H9 (cell line): ENCODE measurements at regions not wholly inside any gene's neighbourhood (a gene's known extent, or its start where the extent isn't known, plus 50 kb on each side); places are given as distances from the start of the nearest gene placed in this dataset.

Source experiments
- DNase-seq: peaks from one replicate; pipeline ENCODE4 v3.0.0-alpha.2; 2017
- H2AFZ ChIP-seq: one replicate; pipeline ENCODE4 v1.6.1; 2013; ENCODE audit warnings: mild to moderate bottlenecking, low read length, control low read depth, moderate library complexity
- H2AK5ac ChIP-seq: 2 replicates; pipeline ENCODE4 v1.6.1; 2013; ENCODE audit warnings: low read length, control low read depth, mixed read lengths; ENCODE audit not compliant: insufficient read length
- H2BK120ac ChIP-seq: one replicate; pipeline ENCODE4 v1.6.1; 2013; ENCODE audit warnings: low read depth, mild to moderate bottlenecking, low read length, control low read depth, inconsistent platforms; ENCODE audit not compliant: poor library complexity, severe bottlenecking
- H2BK12ac ChIP-seq: 2 replicates; pipeline ENCODE4 v1.6.1; 2013; ENCODE audit warnings: low read length, control low read depth, mixed read lengths, low read depth; ENCODE audit not compliant: insufficient read length
- H2BK15ac ChIP-seq: 2 replicates; pipeline ENCODE4 v1.6.1; 2013; ENCODE audit warnings: low read depth, low read length, control low read depth
- H2BK20ac ChIP-seq: one replicate; pipeline ENCODE4 v1.6.1; 2013; ENCODE audit warnings: low read depth, mild to moderate bottlenecking, low read length, control low read depth, inconsistent platforms; ENCODE audit not compliant: poor library complexity, severe bottlenecking
- H2BK5ac ChIP-seq: 2 replicates; pipeline ENCODE4 v1.6.1; 2013; ENCODE audit warnings: low read length, control low read depth, mixed read lengths; ENCODE audit not compliant: insufficient read length
- H3K14ac ChIP-seq: 2 replicates; pipeline ENCODE4 v1.6.1; 2013; ENCODE audit warnings: low read length, control low read depth; ENCODE audit not compliant: insufficient read depth
- H3K18ac ChIP-seq: 2 replicates; pipeline ENCODE4 v1.6.1; 2013; ENCODE audit warnings: low read depth, mild to moderate bottlenecking, mixed read lengths, low read length, control low read depth; ENCODE audit not compliant: insufficient read length
- H3K23ac ChIP-seq: 2 replicates; pipeline ENCODE4 v1.6.1; 2013; ENCODE audit warnings: low read length, control low read depth, mixed read lengths, low read depth; ENCODE audit not compliant: insufficient read length
- H3K23me2 ChIP-seq: 2 replicates; pipeline ENCODE4 v1.6.1; 2013; ENCODE audit warnings: low read depth, mild to moderate bottlenecking, mixed read lengths, low read length, control low read depth; ENCODE audit not compliant: insufficient read length, poor library complexity, severe bottlenecking
- H3K27ac ChIP-seq: 2 replicates; pipeline ENCODE4 v1.5.1; 2013; ENCODE audit warnings: low read length, control low read depth, mixed read lengths, low read depth; ENCODE audit not compliant: insufficient read length
- H3K27me3 ChIP-seq: 2 replicates; pipeline ENCODE4 v1.6.1; 2013; ENCODE audit warnings: low read length, control low read depth, inconsistent platforms; ENCODE audit not compliant: insufficient read depth
- H3K4ac ChIP-seq: 2 replicates; pipeline ENCODE4 v1.6.1; 2013; ENCODE audit warnings: low read depth, mild to moderate bottlenecking, control low read depth, inconsistent platforms, low read length, moderate library complexity
- H3K4me1 ChIP-seq: 2 replicates; pipeline ENCODE4 v1.6.1; 2013; ENCODE audit warnings: low read length, control low read depth, inconsistent platforms; ENCODE audit not compliant: insufficient read depth
- H3K4me2 ChIP-seq: 2 replicates; pipeline ENCODE4 v1.6.1; 2013; ENCODE audit warnings: low read length, control low read depth, mixed read lengths; ENCODE audit not compliant: insufficient read length, insufficient read depth
- H3K56ac ChIP-seq: 2 replicates; pipeline ENCODE4 v1.6.1; 2013; ENCODE audit warnings: low read depth, mild to moderate bottlenecking, mixed read lengths, low read length, control low read depth; ENCODE audit not compliant: insufficient read length
- H3K79me1 ChIP-seq: 2 replicates; pipeline ENCODE4 v1.6.1; 2013; ENCODE audit warnings: low read depth, mild to moderate bottlenecking, moderate library complexity, low read length, control low read depth, inconsistent platforms; ENCODE audit not compliant: insufficient read depth, poor library complexity, severe bottlenecking
- H3K79me2 ChIP-seq: 2 replicates; pipeline ENCODE4 v1.6.1; 2013; ENCODE audit warnings: low read length, control low read depth, inconsistent platforms; ENCODE audit not compliant: insufficient read depth
- H3K9ac ChIP-seq: 2 replicates; pipeline ENCODE4 v1.6.1; 2013; ENCODE audit warnings: low read length, control low read depth, mixed read lengths; ENCODE audit not compliant: insufficient read length; ENCODE audit errors: extremely low read depth
- H3K9me3 ChIP-seq: one replicate; pipeline ENCODE4 v1.6.1; 2013; ENCODE audit warnings: low read depth, low read length, inconsistent platforms; ENCODE audit not compliant: control insufficient read depth
- H3T11ph ChIP-seq: one replicate; pipeline ENCODE4 v1.6.1; 2013; ENCODE audit warnings: mild to moderate bottlenecking, low read length, control low read depth, inconsistent platforms
- H4K20me1 ChIP-seq: one replicate; pipeline ENCODE4 v1.6.1; 2013; ENCODE audit not compliant: control insufficient read depth, insufficient read length, insufficient read depth
- H4K5ac ChIP-seq: 2 replicates; pipeline ENCODE4 v1.6.1; 2013; ENCODE audit warnings: low read depth, mild to moderate bottlenecking, mixed read lengths, low read length, control low read depth; ENCODE audit not compliant: insufficient read length
- H4K8ac ChIP-seq: replicated peaks from 2 replicates; pipeline ENCODE4 v1.6.1; 2013; ENCODE audit warnings: low read length, control low read depth, mixed read lengths, low read depth; ENCODE audit not compliant: insufficient read length
- H4K91ac ChIP-seq: 2 replicates; pipeline ENCODE4 v1.6.1; 2013; ENCODE audit warnings: low read depth, mild to moderate bottlenecking, moderate library complexity, mixed read lengths, low read length, control low read depth; ENCODE audit not compliant: insufficient read length
- H3K27ac Mint-ChIP-seq, 3 experiments: 2 replicates in 2 of 3; 3 replicates in 1 of 3; pipeline ENCODE4 v1.8.0; 2020 to 2021; ENCODE audit warnings: mixed read lengths in 3 of 3, mild to moderate bottlenecking in 1 of 3, moderate library complexity in 1 of 3
- H3K27me3 Mint-ChIP-seq: 2 replicates; pipeline ENCODE4 v1.8.0; 2021; ENCODE audit warnings: low read depth, mild to moderate bottlenecking, moderate library complexity, mixed read lengths
- H3K36me3 Mint-ChIP-seq, 3 experiments: 2 replicates in 2 of 3; 3 replicates in 1 of 3; pipeline ENCODE4 v1.8.0; 2020 to 2021; ENCODE audit warnings: low read depth in 3 of 3, mixed read lengths in 3 of 3; ENCODE audit not compliant: insufficient read depth in 1 of 3
- H3K4me1 Mint-ChIP-seq, 2 experiments: 2 replicates each; pipeline ENCODE4 v1.8.0; 2020; ENCODE audit warnings: mixed read lengths in 2 of 2
- H3K4me3 Mint-ChIP-seq, 2 experiments: 2 replicates in 1 of 2; 3 replicates in 1 of 2; pipeline ENCODE4 v1.8.0; 2020 to 2021; ENCODE audit warnings: mild to moderate bottlenecking in 2 of 2, mixed read lengths in 2 of 2, moderate library complexity in 1 of 2
- H3K9me3 Mint-ChIP-seq, 2 experiments: 2 replicates in 1 of 2; 3 replicates in 1 of 2; pipeline ENCODE4 v1.8.0; 2020; ENCODE audit warnings: mild to moderate bottlenecking in 2 of 2, mixed read lengths in 2 of 2, moderate library complexity in 1 of 2
- CTCF ChIP-seq: fragments of 200-600 bp; sonication (generic); conservative IDR thresholded peaks from 3 replicates; pipeline ENCODE4 v1.8.0; 2021; ENCODE audit warnings: antibody characterized with exemption, mild to moderate bottlenecking
- WGBS: extraction: QIAGEN DNeasy Blood & Tissue Kit; methylation state at CpG from one replicate; pipeline ENCODE4 v1.1.7; 2013; ENCODE audit warnings: missing lambda C conversion rate, low lambda C conversion rate, mixed read lengths; ENCODE audit not compliant: insufficient read length; ENCODE audit errors: extremely low coverage; 5-methylcytosine and 5-hydroxymethylcytosine counted together

DNA sequence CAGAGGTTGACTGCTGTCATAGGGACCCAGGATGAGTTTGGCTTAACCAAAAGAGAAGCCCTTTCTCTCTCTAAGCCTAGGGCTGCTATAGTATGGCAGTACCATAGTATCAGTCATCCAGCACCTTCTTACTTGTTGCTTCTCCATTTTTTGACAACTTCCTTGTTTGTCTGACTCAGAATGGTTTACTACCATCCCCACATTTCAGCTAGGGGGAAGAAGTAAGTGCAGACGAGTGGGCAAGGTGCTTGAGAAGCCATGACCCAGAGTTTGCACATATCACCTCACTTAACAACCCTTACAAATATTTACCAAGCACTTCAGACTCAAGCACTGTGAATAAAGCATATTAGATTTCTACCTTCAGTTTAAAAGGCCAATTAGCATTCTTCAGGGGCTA is 289.9 kb upstream of the TSHZ2 start:
- Mint-ChIP-seq H3K36me3 (no peaks in the 10 kb centered on the region), H3K4me3 (no peak overlapping the region), H3K27me3 (no peaks in the 10 kb centered on the region; the same call in 1 of the 2 replicates), H3K9me3 (no peaks in the 10 kb centered on the region), H3K27ac (no peak overlapping the region), H3K4me1 (peaks cover 0 to 12% of the 10 kb centered on the region in 2 experiments; a peak in 1 of 4 replicates)
- Histone ChIP-seq H3K56ac (no peak overlapping the region), H3T11ph (no peak overlapping the region), H2AK5ac (no peak overlapping the region), H3K79me2 (no peaks in the 10 kb centered on the region), H3K4me2 (no peak overlapping the region), H2BK20ac (no peak overlapping the region), H3K4ac (no peak overlapping the region), H2BK120ac (no peak overlapping the region), H3K79me1 (no peaks in the 10 kb centered on the region), H4K8ac (no peak overlapping the region), H3K4me1 (no peaks in the 10 kb centered on the region), H3K14ac (no peak overlapping the region), H4K5ac (no peak overlapping the region), H2BK15ac (no peak overlapping the region), H3K27ac (no peak overlapping the region), H3K9me3 (no peaks in the 10 kb centered on the region), H3K18ac (no peak overlapping the region), H3K27me3 (no peaks in the 10 kb centered on the region), H4K91ac (no peak overlapping the region), H2BK12ac (no peak overlapping the region), H3K23ac (no peak overlapping the region), H3K23me2 (no peaks in the 10 kb centered on the region), H3K9ac (no peak overlapping the region), H4K20me1 (no peaks in the 10 kb centered on the region), H2AFZ (no peak overlapping the region), H2BK5ac (no peak overlapping the region)
- no peak for TF ChIP-seq CTCF
- no peak for DNase-seq
- no CpG with 5 or more reads among the region's 1 CpG for WGBS
